Inferior parietal cortex (tissue), 1 donor: ENCODE measurements at regions not wholly inside any gene's neighbourhood (a gene's known extent, or its start where the extent isn't known, plus 50 kb on each side); places are given as distances from the start of the nearest gene placed in this dataset.
"Not testable (repeated sequence)": the region's sequence is repeated elsewhere in the genome, so short reads cannot be mapped to it uniquely, and the experiment has no call there.

Source experiments
- DNase-seq: peaks from one replicate; pipeline ENCODE4 v3.0.0-alpha.2; 2016; ENCODE audit errors: extremely low spot score

DNA sequence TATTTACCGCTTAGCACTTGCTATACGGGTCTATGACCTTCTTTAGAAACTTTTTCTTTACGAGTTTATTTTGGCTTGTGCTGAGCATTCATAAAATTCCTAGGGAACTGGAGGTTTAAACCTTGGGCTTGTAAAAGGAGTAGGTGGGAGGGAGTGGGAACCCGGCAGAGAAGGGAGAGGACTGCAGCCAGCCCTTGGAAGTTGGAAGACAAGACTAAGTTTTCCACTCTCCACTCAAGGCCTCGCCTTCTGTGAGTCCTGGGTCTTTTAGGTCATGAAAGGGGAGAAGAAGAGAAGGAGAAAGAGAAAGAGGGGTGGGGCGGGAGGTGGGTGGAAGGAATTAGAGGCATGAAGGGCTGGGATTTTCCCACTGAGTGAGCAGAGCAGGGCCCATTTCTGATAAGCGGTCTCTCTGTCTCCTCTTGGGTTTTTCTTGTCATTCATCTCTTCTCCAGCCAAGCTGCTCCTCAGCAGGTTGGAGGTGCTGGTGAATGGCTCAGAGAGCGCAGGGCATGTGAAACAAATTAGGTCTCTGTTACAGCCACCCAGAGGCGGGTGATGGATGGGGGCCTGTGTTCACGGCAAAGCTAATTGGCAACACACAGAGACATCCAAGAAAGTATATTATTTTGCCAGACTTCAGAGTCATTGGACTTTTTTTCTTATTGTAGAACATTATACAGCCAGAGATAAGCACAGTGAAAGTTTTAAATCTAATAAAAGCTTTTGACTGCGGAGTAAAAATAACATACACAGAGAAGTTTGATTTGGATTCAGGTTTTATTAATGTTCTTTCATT is 247.3 kb downstream of the FOXD2 start:
- no peak for DNase-seq

DNA sequence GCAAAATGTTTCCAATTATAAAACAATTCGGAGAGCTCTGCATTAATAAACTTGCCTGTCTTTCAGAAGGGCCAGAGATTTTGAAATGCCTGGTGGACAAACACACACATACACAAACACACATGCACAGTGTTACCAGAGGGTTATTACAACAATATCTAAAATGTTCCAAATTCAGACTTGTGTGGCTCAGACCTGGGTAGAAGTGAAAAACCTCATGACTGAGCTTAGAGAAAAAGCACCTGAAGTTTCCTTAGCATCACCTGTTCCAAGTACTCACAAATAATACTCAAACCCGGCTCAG is 247.9 kb downstream of the FOXD2 start:
- no peak for DNase-seq

DNA sequence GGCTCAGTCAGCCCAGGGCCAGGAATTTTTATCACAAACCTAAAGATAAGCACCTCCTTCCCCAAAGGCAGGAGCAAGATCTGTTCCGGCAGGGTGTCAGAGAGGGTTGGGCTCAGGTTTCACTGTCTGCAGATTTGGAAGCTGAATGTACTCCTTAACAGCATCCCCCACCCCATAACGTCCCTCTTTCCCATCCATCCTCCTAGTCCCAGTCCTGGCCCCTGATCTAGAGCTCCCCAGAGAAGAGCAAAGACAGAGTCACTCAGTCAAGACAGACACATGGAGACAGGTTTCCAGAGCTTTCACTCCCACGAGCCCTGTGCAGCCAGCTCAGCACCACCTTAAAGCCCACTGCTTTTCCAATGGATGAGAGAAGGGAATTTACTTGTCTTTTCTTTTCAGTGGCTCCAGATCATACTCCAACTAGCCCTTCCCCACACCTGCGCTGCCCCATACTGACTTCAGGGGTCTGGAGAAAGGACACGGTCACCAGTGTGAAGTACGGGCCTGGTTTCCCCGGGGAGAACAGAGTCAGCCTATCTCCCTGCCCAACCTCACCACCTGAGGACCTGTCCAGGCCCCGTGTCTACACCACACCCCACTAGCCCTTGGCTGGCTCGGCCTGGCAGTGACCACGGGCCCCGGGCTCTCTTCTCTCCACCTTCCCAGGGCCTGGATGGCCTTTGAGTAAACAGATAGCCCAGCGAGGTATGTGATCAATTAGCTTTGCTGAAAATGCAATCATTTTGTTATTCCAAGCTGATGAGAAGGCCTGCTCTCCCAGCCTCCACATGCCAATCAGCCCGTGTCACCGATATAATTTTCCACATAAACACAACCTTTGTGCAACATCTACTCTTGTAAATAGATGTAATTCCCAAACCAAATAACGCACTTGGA is 249.1 kb downstream of the FOXD2 start:
- DNase-seq = no peak

DNA sequence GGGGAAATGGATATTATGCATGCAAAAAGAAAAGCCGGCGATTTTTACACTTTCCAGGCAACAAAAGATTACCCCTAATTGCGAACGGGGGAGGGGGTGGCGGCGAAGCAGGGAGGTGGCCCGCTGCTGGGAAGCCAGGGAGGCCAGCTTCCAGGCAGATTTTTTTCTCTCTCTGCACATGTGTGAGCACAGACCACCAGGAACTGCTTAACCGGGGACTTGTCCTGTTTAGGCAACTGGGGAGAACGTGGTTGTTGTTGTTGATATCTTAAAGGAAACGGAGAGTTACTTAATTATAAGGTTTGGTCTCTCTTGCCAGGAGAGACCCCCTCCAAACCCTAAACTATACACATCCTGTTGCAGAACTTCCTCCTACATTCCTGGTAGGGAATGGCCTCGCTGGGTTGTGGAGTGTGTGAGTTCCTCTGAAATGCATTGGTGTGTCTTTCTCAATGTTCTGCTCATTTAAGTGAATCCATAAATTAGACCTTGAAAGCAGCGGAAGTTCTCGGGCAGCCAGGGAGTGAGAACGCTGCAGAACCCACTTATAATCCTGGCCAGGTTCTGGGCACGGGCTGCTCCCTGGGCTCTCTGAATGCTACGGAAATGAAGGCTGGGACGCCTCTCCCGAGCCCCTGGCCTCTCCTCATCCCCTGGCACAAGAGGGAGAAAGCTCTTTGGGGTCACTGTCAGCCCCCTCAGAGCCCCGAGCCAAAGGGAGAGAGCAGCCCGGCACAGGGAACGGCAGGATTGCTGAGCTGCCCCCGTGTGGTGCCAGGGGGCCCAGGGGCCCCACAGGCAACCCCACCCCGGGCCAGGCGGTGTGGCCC is 250.0 kb downstream of the FOXD2 start:
- no peak for DNase-seq

DNA sequence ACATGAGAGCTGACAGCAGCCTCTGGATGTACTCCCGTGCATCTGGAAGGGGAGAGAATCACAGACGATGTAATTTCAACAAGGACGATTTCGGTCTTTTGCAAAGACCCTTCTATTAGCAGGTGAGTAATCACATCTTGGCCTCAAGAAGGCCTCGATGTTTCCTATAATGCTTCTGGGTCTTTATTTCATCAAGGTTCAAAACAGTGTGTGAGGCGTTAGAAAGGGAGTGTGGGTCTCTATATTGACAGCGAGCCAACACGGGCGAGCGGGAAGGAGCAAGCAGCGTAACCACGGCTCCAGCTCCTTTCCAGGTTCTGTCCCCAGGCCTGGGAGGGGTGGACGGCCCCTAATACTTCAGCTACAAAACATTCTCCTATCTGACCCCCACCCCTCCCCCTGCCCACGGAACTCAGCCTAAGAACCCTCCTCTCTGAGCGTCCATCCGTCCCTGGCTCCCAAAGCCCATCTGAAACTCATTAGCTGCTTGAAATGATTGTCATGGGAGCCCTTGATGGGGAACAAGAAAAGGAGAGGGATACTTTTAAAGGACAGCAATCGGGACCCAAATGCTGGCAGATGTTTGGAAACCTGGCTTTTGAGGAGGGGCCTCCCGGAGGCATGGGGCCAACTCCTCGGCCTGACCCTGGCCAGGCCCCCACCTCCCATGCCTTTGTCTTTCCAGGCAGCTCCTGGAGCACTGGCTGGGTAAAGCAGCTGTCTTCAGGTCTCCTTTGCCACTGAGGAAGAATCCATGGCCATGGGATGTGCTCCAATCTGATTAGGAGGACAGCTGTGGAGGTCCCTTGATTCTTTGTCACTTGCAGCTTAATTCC is 250.8 kb downstream of the FOXD2 start:
- DNase-seq = no peak

DNA sequence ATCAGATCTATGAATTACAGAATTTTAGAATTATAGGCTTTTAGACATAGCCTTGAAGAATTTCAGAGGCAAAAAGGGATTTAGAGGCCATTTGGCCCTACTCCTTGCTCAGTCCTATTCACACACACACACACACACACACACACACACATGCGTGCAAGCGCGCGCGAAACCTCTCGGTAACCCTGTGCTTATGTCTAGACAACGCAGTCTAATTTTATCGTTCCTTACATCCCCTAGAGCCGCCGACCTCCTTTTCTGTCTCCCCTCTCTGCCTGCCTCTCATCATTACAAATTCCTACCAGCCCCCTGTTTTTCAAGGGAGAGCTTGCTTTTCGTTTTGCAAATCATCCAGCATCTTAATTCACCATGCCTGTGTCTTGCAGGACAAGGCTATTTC is 252.1 kb downstream of the FOXD2 start:
- DNase-seq = no peak

DNA sequence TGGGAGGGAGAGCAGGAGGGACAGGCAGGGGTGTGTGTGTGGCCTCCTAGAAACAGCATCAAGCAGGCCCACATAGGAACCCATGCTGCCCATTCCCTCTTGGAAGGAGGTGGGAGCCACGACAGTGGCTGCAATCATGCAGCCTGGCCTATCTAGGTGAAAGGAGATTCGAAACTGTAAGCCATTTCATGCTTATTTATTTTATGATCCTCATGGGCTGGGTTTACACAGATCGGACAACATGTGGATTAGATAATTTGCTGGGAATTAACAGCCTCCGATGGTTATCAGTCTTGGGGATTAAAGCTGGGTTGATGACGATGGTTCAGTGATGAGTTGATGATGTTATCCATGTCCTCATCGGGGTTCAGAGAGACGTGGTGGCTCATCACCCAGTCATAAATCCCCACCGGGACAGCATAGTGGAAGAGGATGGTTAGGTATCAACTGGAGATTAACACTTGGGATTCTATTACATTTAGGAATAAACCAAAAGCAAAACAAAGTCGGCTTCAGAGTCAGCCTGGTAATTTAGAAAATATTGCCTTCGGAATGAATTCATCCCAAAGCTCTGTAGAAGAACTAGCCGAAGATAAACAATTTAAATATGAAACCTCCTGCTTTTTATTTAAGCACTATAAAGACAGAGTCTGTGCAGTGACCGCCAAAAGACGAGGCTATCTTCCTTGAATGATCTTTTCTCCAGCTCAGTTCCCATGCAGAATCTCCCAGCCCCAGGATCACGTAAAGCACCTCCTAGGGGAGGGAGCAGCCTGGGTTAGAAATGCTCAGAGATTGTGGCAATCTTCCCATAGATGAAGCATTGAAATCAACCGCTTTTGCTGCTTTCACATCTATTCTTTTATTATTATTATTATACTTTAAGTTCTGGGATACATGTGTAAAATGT is 252.8 kb downstream of the FOXD2 start:
- DNase-seq = no peak

DNA sequence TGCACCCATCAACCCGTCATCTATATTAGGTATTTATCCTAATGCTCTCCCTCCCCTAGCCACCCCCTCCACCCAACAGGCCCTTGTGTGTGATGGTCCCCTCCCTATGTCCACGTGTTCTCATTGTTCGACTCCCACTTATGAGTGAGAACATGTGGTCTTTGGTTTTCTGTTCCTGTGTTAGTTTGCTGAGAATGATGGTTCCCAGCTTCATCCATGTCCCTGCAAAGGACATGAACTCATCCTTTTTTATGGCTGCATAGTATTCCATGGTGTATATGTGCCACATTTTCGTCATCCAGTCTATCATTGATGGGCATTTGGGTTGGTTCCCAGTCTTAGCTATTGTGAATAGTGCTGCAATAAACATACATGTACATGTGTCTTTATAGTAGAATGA is 253.4 kb downstream of the FOXD2 start:
- not testable (repeated sequence) for DNase-seq

DNA sequence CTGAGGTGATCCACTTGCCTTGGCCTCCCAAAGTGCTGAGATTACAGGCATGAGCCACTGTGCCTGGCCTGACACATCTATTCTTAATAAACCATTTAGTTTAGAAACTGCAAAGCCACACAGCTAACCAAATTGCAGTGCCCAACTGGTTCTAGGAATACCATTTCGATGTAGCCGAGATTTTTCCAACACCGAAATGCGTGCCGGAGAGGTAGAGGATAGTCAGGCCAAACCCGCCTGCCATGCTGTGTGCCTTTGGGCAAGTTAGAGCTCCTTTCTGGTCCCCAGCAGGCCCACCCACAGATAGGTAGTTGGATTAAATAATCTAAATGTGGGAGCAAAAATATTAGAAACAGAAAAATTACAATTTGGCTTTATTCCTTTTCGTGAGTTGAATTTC is 254.4 kb downstream of the FOXD2 start:
- no peak for DNase-seq

DNA sequence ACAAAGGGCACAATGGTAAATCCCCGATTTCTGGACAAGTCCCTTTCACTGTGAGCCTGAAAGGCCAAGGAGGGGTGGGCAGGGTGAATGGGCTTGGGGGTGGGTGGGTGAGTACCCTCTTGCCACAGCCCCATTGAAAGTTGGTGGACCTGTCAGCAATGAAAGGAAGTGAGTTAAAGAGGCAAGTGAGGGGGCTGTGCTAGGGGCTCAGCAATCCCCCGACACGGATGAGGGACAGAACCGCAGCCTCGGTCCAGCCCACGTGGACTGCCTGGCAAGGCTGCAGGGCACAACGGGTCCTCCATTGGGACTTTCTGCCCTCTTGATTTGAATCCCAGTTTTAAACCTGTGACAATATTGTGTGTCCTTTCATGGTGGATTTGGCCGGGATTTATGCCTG is 255.3 kb downstream of the FOXD2 start:
- DNase-seq = no peak

DNA sequence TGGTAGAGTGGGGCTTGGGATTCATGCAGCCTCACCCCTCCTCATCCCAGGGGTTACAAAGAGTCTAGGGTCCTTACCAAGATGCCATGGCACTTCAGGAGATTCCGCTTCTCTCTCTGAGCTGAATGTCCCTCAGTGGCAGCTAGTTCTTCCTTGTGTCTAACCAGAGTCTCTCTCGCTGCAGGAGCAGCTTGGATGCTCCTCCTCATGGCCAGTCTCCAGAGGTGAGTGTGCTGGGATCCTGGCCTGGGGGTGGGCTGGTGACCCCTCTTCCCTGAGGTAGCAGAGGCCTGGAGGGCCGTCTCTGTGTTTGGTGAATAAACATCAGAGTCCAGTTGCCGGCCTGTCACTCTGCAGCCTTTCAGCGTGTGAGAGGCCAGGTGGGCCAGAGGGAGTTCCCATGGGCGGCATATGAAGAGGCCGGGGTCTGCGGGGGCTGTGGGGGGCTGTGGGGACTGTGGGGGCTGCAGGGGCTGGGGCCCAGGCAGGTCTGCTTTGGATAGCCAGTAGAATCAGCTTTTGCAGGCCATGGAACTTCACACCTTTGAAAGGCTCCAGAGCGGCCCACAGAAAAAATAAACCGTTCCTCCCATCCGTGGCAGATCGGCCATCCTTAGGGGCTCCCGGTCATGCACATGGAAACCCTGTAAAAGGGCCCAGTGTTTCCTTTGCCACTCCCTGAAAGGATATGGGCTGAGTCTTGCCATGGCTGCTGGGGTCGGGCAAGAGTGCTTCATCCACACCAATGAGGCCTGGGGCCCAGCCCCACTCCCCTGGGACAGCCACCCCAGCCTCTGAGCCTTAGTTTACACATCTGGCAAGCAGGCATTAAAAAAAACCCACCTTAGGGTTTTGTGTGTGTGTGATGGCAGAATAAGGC is 256.4 kb downstream of the FOXD2 start:
- DNase-seq = no peak

DNA sequence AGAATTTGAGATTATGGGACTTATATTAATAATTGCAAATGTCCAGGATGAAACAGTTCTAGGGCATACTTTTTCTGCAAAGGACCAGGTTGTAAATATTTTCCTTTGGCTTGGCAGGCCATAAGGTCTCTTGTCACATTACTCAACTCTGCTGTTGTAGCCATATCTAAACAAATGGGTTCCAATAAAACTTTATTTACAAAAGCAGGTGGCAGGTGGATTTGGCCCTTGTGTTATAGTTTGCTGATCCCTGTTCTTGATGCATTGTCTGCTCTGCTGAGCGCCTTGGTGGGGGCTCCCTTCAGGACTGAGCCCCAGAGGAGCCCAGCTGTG is 258.5 kb downstream of the FOXD2 start:
- DNase-seq = no peak

DNA sequence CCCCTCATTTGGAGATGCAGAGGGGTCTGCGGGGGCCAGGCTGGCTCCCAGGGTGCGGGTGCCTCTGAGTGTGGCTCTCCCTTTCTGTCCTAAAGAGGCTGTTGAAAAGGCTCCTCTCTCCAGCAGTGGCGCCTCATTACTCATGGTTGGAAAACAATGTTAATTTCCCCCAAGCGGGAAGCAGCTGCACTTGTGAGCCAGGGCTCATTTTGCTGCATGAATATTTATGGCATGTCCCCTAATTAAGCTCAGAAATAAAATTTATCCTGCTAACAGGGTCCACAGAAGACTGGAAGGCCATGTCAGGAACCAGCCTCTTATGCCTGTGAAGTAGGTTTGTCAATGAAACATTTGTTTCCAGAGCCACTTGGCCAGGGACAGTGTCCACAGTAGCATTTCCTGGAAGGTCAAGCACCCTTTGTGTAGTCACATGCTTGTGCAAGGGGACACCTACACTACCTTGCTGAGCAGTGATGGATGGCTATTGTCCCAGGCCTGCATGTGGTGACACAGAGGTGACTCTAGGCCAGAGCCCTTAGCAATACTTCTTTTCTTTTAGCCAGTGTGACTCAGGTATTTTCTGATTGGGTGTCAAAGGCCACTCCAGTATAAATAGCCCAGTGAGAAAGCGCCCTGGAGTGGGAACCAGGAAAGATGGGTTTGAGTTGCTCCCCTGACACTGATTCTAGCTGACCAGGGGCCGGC is 259.0 kb downstream of the FOXD2 start:
- DNase-seq = no peak

DNA sequence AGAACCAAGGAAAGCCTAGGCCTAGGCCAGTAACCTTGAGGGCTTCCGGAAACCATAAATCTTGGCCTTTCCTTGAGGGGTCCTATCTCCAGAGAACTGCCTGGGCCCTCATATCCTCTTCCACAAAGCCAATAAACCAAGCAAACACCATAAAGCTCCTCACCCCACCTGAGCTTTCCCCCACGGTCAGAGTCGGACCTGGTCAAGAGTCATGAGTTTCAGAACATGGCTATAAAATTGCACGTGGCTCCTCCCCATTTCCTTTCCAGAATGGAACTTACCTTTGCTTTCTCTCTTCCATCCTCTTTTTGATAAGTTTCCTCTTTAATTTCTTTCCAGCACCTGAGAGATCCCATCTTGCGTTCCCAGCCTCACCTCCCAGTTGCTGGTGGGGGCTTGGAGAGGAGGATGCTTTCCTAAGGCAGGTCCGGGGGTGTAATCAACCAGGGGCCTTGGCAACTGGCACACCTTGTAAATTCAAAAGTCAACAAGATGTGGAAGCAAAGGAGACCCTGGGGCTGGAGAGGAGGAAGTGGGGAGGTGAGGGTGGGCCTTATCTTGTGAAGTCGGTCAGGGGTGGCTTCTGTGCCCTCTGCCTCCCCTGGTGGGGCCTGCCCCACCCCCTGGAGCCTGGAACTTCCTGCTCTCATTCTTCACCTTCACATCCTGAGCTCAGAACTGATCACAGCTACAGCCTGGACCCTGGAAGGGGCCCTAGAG is 259.9 kb downstream of the FOXD2 start:
- no peak for DNase-seq

DNA sequence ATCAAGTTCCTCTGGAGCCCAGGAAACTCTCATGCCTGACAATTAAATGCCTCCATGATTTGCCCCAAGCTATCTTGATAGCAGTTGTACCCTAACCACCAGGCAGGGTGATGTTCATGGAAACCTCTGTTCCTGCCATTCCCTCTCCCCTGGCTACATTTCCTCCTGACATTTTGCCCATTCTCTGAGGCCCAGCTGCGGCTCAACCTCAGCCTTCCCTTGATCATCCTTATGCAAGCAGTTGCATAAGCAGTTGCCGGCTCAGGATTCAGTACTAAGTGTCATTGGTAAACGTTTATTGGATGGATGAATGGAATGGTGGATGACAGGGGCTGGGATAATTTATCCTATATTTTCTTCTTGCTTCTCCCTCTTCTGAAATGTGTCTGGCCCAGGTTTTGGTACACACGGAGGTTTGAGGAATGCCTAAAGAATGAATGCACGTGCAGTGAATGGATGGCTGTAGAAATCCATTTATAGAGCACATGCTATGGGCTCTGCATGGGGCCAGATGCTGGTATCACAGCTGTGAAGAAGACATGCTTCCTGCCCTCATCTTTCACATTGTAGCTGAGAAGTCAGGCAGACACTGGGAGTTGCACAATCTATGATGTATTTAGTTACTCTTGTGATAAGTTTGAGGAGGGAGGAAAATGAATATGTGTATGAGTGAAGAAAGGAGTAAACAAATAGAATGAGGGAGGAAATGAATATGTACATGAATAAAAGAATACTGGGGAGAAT is 261.8 kb downstream of the FOXD2 start:
- no peak for DNase-seq

DNA sequence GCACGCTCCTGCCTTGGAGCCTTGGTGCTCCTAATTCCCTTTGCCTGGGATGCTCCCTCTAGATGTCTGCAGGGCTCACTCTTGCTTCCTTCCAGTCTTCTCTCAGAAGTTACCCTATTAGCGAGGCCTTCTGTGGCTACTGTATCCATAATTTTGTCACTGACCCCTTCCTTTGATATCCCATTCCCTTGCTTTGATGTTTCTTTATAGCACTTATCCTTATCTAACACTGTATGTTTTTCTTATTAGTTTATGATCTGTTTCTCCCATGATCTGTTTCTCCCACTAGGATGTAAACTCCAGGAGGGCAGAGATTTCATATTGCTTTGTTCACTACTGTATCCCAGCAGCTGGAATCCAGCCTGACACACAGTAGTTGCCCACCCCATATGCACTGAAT is 263.4 kb downstream of the FOXD2 start:
- DNase-seq = no peak

DNA sequence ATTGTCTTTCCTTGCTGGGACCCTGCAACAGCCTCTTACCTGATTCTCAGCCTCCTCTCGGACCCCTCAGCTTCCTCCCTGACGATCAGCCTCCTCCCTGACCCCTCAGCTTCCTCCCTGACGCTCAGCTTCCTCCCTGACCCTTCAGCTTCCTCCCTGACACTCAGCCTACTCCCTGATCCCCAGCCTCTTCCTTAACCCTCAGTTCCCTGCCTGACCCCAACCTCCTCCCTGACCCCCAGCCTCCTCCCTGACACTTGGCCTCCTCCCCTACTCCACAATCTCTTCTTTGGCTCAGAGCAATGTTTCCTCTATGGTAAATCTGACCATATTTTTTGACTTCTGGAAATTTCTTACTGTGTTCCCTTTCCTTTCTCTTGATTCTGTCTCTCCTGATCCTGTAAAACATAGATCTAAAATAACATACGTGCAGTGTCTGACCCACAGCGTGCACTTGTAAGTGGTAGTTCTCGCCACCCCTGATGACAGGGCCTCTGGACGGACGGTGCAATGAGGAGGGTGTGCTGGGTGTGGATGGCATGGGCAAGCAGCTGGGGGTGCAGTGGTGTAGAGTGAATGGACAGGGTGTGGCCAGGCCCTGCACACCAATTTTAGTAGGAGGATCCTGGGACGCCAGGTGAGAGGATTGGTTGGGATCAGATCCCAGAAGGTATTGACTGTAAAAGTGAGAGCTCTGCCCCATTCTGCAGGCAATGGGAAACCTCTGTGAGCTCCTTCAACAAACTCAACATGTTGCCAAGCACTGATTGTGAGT is 264.1 kb downstream of the FOXD2 start:
- DNase-seq = no peak
